GM23338 (cell line): ENCODE measurements at regions not wholly inside any gene's neighbourhood (a gene's known extent, or its start where the extent isn't known, plus 50 kb on each side); places are given as distances from the start of the nearest gene placed in this dataset.

ENCODE experiments used
- ATAC-seq: fragments of 200-7000 bp; cut with Tn5 transposase; 3 replicates; pipeline ENCODE4 v1.9.1; 2020
- DNase-seq: peaks from one replicate; pipeline ENCODE4 v3.0.0-alpha.2; 2015; ENCODE audit warnings: low spot score
- H2AFZ ChIP-seq: fragments of 200-600 bp; sonication (generic); 2 replicates; pipeline ENCODE4 v1.8.0; 2016; ENCODE audit warnings: antibody characterized with exemption, mild to moderate bottlenecking, moderate library complexity
- H3F3A ChIP-seq: fragments of 200-600 bp; sonication (generic); replicated peaks from 2 replicates; pipeline ENCODE4 v1.8.0; 2017; ENCODE audit warnings: antibody characterized with exemption, mixed run types, low read depth
- H3K27ac ChIP-seq: fragments of 200-600 bp; sonication (generic); 2 replicates; pipeline ENCODE4 v1.6.1; 2016; ENCODE audit warnings: low read depth
- H3K27me3 ChIP-seq: fragments of 200-600 bp; sonication (generic); 2 replicates; pipeline ENCODE4 v1.8.0; 2016; ENCODE audit warnings: mild to moderate bottlenecking, mixed run types, moderate library complexity; ENCODE audit not compliant: insufficient read depth
- H3K36me3 ChIP-seq: fragments of 200-600 bp; sonication (generic); 2 replicates; pipeline ENCODE4 v1.8.0; 2016; ENCODE audit warnings: mild to moderate bottlenecking; ENCODE audit not compliant: insufficient read depth
- H3K4me1 ChIP-seq: fragments of 200-600 bp; sonication (generic); 2 replicates; pipeline ENCODE4 v1.8.0; 2016; ENCODE audit warnings: mild to moderate bottlenecking, moderate library complexity; ENCODE audit not compliant: insufficient read depth
- H3K4me2 ChIP-seq: fragments of 200-600 bp; sonication (generic); 2 replicates; pipeline ENCODE4 v1.7.1; 2017; ENCODE audit warnings: mixed run types
- H3K4me3 ChIP-seq: fragments of 200-600 bp; sonication (generic); 2 replicates; pipeline ENCODE4 v1.6.1; 2016; ENCODE audit warnings: mixed run types
- H3K79me2 ChIP-seq: fragments of 200-600 bp; sonication (generic); replicated peaks from 2 replicates; pipeline ENCODE4 v1.8.0; 2017; ENCODE audit warnings: mild to moderate bottlenecking; ENCODE audit not compliant: insufficient read depth
- H3K9me2 ChIP-seq: fragments of 200-600 bp; sonication (generic); 2 replicates; pipeline ENCODE4 v1.8.0; 2017; ENCODE audit not compliant: insufficient read depth
- H4K20me1 ChIP-seq: fragments of 200-600 bp; sonication (generic); replicated peaks from 2 replicates; pipeline ENCODE4 v1.8.0; 2017; ENCODE audit warnings: mild to moderate bottlenecking; ENCODE audit not compliant: insufficient read depth
- H3K27ac Mint-ChIP-seq: 2 replicates; pipeline ENCODE4 v1.8.0; 2020; ENCODE audit warnings: inconsistent platforms, mild to moderate bottlenecking, moderate library complexity, mixed read lengths
- H3K27me3 Mint-ChIP-seq: 3 replicates; pipeline ENCODE4 v1.8.0; 2022; ENCODE audit warnings: low read depth, mild to moderate bottlenecking, moderate library complexity, mixed read lengths, inconsistent platforms; ENCODE audit not compliant: insufficient read depth, poor library complexity
- H3K36me3 Mint-ChIP-seq: 3 replicates; pipeline ENCODE4 v1.8.0; 2021; ENCODE audit warnings: low read depth, mild to moderate bottlenecking, inconsistent platforms, moderate library complexity, mixed read lengths
- H3K4me1 Mint-ChIP-seq: 3 replicates; pipeline ENCODE4 v1.8.0; 2020; ENCODE audit warnings: mild to moderate bottlenecking, inconsistent platforms, mixed read lengths
- H3K4me3 Mint-ChIP-seq: 3 replicates; pipeline ENCODE4 v1.8.0; 2021; ENCODE audit warnings: moderate library complexity, mild to moderate bottlenecking, inconsistent platforms, mixed read lengths
- H3K9me3 Mint-ChIP-seq: 3 replicates; pipeline ENCODE4 v1.8.0; 2020; ENCODE audit warnings: moderate library complexity, mild to moderate bottlenecking, inconsistent platforms, mixed read lengths
- CREB1 ChIP-seq: fragments of 250-450 bp; sonication (Bioruptor Pico); IDR thresholded peaks from 2 replicates; pipeline ENCODE4 v1.5.0; 2020; ENCODE audit warnings: low read depth, mild to moderate bottlenecking, moderate library complexity
- ETS1 ChIP-seq: IDR thresholded peaks from 2 replicates; pipeline ENCODE4 v1.6.1; 2016; ENCODE audit warnings: antibody characterized with exemption
- EZH2 ChIP-seq: fragments of 200-600 bp; sonication (generic); IDR thresholded peaks from one replicate; pipeline ENCODE4 v1.8.0; 2017; ENCODE audit warnings: antibody characterized with exemption, mild to moderate bottlenecking, low read depth; ENCODE audit not compliant: unreplicated experiment
- EZH2phosphoT487 ChIP-seq: fragments of 200-600 bp; sonication (generic); IDR thresholded peaks from one replicate; pipeline ENCODE4 v1.8.1; 2018; ENCODE audit warnings: antibody characterized with exemption; ENCODE audit not compliant: unreplicated experiment
- JUNB ChIP-seq: IDR thresholded peaks from one replicate; pipeline ENCODE4 v1.6.1; 2016; ENCODE audit warnings: antibody characterized with exemption; ENCODE audit not compliant: unreplicated experiment
- NANOG ChIP-seq: IDR thresholded peaks from 2 replicates; pipeline ENCODE4 v1.6.1; 2016; ENCODE audit warnings: antibody characterized with exemption, borderline replicate concordance
- POLR2AphosphoS5 ChIP-seq: IDR thresholded peaks from 2 replicates; pipeline ENCODE4 v1.6.1; 2016; ENCODE audit warnings: antibody characterized with exemption, low read depth
- STAT1 ChIP-seq: IDR thresholded peaks from one replicate; pipeline ENCODE4 v1.6.1; 2016; ENCODE audit warnings: antibody characterized with exemption; ENCODE audit not compliant: unreplicated experiment
- ZNF331 ChIP-seq: fragments of 250-450 bp; sonication (Bioruptor Pico); IDR thresholded peaks from 2 replicates; pipeline ENCODE4 v1.5.0; 2020; ENCODE audit warnings: low read depth, mild to moderate bottlenecking, moderate library complexity
- ZNF462 ChIP-seq: fragments of 250-450 bp; sonication (Bioruptor Pico); IDR thresholded peaks from 2 replicates; pipeline ENCODE4 v1.5.0; 2020; ENCODE audit warnings: mild to moderate bottlenecking, moderate library complexity

GRCh38 chr20:24892931-24893330, 56.1 kb upstream of the CST7 start (continued):
- no peak for TF ChIP-seq ETS1
- no peak for TF ChIP-seq STAT1
- no peak for TF ChIP-seq ZNF462
- TF ChIP-seq ZNF331 (CRISPR knock-in tag): no peak

- H3F3A ChIP-seq: no peaks in the 10 kb centered on the region
- H3K9me2 ChIP-seq: no peaks in the 10 kb centered on the region; the same call in 1 of the 2 replicates
- no peaks in the 10 kb centered on the region for H3K79me2 ChIP-seq
- no peaks in the 10 kb centered on the region for H3K4me1 ChIP-seq
- no peaks in the 10 kb centered on the region for H3K36me3 ChIP-seq
- H3K9me3 Mint-ChIP-seq: peaks cover 55% of the 10 kb centered on the region
- no peaks in the 10 kb centered on the region for H3K27me3 ChIP-seq
- no peak overlapping the region for H3K4me3 ChIP-seq
- DNase-seq: no peak
- no peak overlapping the region for H3K27ac Mint-ChIP-seq
- no peak overlapping the region for H3K27ac ChIP-seq
- no peak overlapping the region for H2AFZ ChIP-seq
- H3K27me3 Mint-ChIP-seq: peaks cover 8% of the 10 kb centered on the region
- ATAC-seq: no peak
- no peak overlapping the region for H3K4me2 ChIP-seq
- H3K4me3 Mint-ChIP-seq: no peak overlapping the region
- H4K20me1 ChIP-seq: no peaks in the 10 kb centered on the region
- H3K4me1 Mint-ChIP-seq: no peaks in the 10 kb centered on the region
- peaks cover 18% of the 10 kb centered on the region for H3K36me3 Mint-ChIP-seq
- no peak for TF ChIP-seq EZH2
- TF ChIP-seq STAT1: no peak
- TF ChIP-seq JUNB: no peak
- no peak for TF ChIP-seq ZNF331 (CRISPR knock-in tag)
- no peak for TF ChIP-seq EZH2phosphoT487
- TF ChIP-seq POLR2AphosphoS5: no peak
- TF ChIP-seq CREB1 (CRISPR knock-in tag): no peak
- no peak for TF ChIP-seq NANOG
- no peak for TF ChIP-seq ZNF462
Observed at GRCh38 chr20:24894488-24894887, 54.6 kb upstream of the CST7 start.
